Hematopoietic multipotent progenitor cell treated with erythropoietin and hydrocortisone succinate and interleukin-3 and kit ligand, for 15 days (in vitro differentiated cells): ENCODE measurements at regions not wholly inside any gene's neighbourhood (a gene's known extent, or its start where the extent isn't known, plus 50 kb on each side); places are given as distances from the start of the nearest gene placed in this dataset.

ENCODE experiments used
- DNase-seq: peaks from one replicate; pipeline ENCODE4 v3.0.0-alpha.2; 2015; ENCODE audit warnings: low spot score

- DNase-seq, result no peak
Measured at GRCh38 chr5:82334856-82335255, 56.7 kb upstream of the RPS23 start.

- no peak for DNase-seq
Measured at GRCh38 chr5:82334085-82334692, 56.0 kb upstream of the RPS23 start.

- DNase-seq, result no peak
Measured at GRCh38 chr5:82332886-82333615, 54.9 kb upstream of the RPS23 start.

- no peak for DNase-seq
Measured at GRCh38 chr5:82332064-82332855, 54.1 kb upstream of the RPS23 start.

GRCh38 chr5:82331557-82331956 lies 53.4 kb upstream of the RPS23 start:
- DNase-seq, result no peak

GRCh38 chr5:82330530-82331270 lies 52.5 kb upstream of the RPS23 start:
- DNase-seq, result no peak

- no peak for DNase-seq
Measured at GRCh38 chr5:82329393-82329792, 51.2 kb upstream of the RPS23 start.
